ENCODE measurements at regions not wholly inside any gene's neighbourhood (a gene's known extent, or its start where the extent isn't known, plus 50 kb on each side); places are given as distances from the start of the nearest gene placed in this dataset.
A peak's percentile ranks its signal among the peaks of the same experiment; 100 is the strongest.

DNA sequence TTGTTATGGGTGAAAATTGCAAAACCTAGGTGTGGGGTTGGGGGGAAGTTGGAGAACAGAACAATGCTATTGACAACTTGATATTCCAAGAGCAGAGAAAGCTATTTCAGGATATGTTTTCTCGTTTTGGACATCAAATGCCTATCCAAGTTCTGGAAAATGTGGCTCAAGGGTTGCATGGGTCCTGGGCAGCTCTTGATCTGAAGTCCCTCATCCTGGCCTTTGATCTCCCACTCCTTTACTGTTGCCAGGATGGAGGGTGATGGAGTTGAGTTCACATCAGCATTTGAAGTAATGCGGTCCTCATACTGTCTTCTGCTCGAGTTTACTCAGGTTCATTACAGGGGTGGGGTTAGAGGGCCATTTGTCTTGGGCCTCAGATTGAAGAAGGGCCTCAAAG lies 76.9 kb upstream of the RPS23 start:
- DNase-seq = no peak
- ChIA-PET POLR2A (interaction anchor here (1.0 kb wide), 1 partner anchor 57 kb away, joined by 4 read pairs; no protein-coding TSS in a partner anchor), CTCF (interaction anchor here (1.3 kb wide), 1 partner anchor 42 kb away, joined by 3 read pairs; no protein-coding TSS in a partner anchor)
- H3K27ac Mint-ChIP-seq = no peak overlapping the region
- no peaks in the 10 kb centered on the region for H3K9me3 Mint-ChIP-seq
- no peak overlapping the region for H3K4me3 Mint-ChIP-seq
- intact Hi-C loops (cut with micrococcal nuclease) = loop anchor here (5.0 to 10.0 kb wide), 3 partner anchors 140 to 322 kb away; no protein-coding TSS in a partner anchor
- H3K36me3 Mint-ChIP-seq (ENCODE audit: low read depth) = no peaks in the 10 kb centered on the region
- H3K4me1 Mint-ChIP-seq (ENCODE audit: low read depth) = peaks cover 24% of the 10 kb centered on the region
- TF ChIP-seq, protein P1, sequence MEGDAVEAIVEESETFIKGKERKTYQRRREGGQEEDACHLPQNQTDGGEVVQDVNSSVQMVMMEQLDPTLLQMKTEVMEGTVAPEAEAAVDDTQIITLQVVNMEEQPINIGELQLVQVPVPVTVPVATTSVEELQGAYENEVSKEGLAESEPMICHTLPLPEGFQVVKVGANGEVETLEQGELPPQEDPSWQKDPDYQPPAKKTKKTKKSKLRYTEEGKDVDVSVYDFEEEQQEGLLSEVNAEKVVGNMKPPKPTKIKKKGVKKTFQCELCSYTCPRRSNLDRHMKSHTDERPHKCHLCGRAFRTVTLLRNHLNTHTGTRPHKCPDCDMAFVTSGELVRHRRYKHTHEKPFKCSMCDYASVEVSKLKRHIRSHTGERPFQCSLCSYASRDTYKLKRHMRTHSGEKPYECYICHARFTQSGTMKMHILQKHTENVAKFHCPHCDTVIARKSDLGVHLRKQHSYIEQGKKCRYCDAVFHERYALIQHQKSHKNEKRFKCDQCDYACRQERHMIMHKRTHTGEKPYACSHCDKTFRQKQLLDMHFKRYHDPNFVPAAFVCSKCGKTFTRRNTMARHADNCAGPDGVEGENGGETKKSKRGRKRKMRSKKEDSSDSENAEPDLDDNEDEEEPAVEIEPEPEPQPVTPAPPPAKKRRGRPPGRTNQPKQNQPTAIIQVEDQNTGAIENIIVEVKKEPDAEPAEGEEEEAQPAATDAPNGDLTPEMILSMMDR (IDR thresholded peaks at IDR 0.05) = no peak
- no peak for ATAC-seq
- no peaks in the 10 kb centered on the region for H3K27me3 Mint-ChIP-seq

DNA sequence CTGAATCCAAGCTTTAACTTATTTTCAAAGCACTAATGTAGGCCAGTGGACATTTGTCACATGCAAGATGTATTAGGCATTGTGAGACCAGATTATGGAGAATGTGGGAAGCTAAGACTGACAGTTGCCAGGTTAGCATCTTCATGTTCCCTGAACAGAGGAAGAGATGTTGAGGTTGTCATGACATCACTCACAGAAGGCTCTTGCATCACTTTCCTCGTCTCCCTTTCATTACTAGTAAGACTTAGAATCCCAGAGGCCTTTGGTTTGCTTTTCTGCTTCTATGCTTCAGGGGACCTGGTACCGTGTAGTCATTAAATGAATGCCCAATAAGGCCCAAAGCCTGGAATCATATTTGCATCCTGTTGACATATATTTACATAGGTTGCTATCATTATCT lies 76.4 kb upstream of the RPS23 start:
- Mint-ChIP-seq H3K4me3 (no peak overlapping the region), H3K27me3 (no peaks in the 10 kb centered on the region), H3K36me3 (ENCODE audit: low read depth) (no peaks in the 10 kb centered on the region), H3K4me1 (ENCODE audit: low read depth) (peaks cover 24% of the 10 kb centered on the region), H3K27ac (no peak overlapping the region), H3K9me3 (no peaks in the 10 kb centered on the region)
- DNase-seq (no peak), ATAC-seq (no peak)
- ChIA-PET CTCF (interaction anchor here (1.3 kb wide), 2 partner anchors 42 to 140 kb away, joined by 3 to 4 read pairs; no protein-coding TSS in a partner anchor), POLR2A (no interaction called here)
- TF ChIP-seq, protein P1 (IDR thresholded peaks at IDR 0.05) = no peak
- intact Hi-C loops (cut with micrococcal nuclease) = loop anchor here (5.0 to 10.0 kb wide), 5 partner anchors 140 to 1208 kb away; no protein-coding TSS in a partner anchor

DNA sequence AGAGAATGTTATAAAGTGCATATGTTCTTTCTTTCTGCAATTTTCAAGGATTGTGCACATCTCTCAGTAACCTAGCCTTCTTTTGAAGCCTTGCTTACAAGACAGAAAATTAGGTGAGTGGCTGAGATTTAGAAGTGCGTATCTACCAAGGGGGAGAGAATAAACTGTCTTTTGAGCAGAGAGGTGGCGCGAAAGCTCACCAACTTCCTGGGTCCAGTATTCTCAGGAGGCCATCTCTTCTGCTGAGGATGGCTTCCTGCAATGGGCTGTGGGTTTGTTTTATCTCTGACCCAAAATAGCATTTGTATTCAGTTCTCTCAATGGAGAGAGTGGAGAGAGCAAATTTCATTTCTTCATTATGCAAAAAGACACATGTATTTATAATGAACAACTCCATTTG lies 75.4 kb upstream of the RPS23 start:
- ATAC-seq (no peak), DNase-seq (no peak)
- TF ChIP-seq, protein P1 (IDR thresholded peaks at IDR 0.05) = no peak
- no peak overlapping the region for H3K4me3 Mint-ChIP-seq
- no peak overlapping the region for H3K27ac Mint-ChIP-seq
- no peaks in the 10 kb centered on the region for H3K9me3 Mint-ChIP-seq
- no peaks in the 10 kb centered on the region for H3K36me3 Mint-ChIP-seq (ENCODE audit: low read depth)
- H3K27me3 Mint-ChIP-seq = no peaks in the 10 kb centered on the region
- intact Hi-C loops (cut with micrococcal nuclease) = loop anchor here (5.0 to 10.0 kb wide), 5 partner anchors 141 to 1209 kb away; no protein-coding TSS in a partner anchor
- peaks cover 22% of the 10 kb centered on the region for H3K4me1 Mint-ChIP-seq (ENCODE audit: low read depth)
- ChIA-PET POLR2A (no interaction called here), CTCF (interaction anchor here (0.9 to 2.9 kb wide), 8 partner anchors 12 to 1210 kb away, joined by 3 to 17 read pairs (median 6); no protein-coding TSS in a partner anchor)

DNA sequence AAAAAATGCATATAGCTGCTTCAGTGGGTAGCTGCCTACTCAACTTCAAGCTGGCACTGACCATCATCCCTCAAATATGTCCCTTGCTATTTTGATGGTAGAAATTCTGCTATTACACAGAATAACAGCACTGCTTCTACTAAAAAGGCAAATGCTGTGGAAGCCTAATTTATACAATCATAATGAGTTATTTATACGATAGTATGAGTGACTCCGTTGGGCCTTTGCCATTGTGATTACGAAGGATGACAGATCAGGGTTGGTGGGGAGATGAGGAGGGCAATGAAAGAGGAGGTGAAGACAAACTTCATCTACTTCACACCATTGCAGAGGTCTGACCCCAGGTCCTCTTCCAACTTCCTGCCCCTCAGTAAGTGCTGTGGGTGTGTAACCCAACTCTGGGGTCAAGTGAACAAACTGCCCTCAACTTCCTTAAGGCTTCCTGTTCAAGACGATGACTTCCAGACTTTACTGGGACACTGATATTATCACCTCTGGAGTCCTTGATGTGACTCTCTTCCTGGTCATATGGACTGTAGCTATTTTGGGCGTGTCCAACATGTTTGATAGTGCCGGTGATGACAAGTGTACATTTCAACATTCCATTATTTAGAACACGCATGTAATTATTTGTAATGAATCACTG lies 74.1 kb upstream of the RPS23 start:
- intact Hi-C loops (cut with micrococcal nuclease) = loop anchor here (5.0 to 10.0 kb wide), 5 partner anchors 143 to 1210 kb away; no protein-coding TSS in a partner anchor
- no peaks in the 10 kb centered on the region for H3K36me3 Mint-ChIP-seq (ENCODE audit: low read depth)
- ATAC-seq = no peak
- CTCF ChIA-PET = interaction anchor here (0.6 to 3.7 kb wide), 24 partner anchors 13 to 1211 kb away, joined by 3 to 24 read pairs (median 4); no protein-coding TSS in a partner anchor
- H3K4me1 Mint-ChIP-seq (ENCODE audit: low read depth) = peaks cover 12% of the 10 kb centered on the region
- no peak overlapping the region for H3K4me3 Mint-ChIP-seq
- TF ChIP-seq, protein P1 (IDR thresholded peaks at IDR 0.05) = peak; percentile 31
- no peaks in the 10 kb centered on the region for H3K27me3 Mint-ChIP-seq
- no peaks in the 10 kb centered on the region for H3K9me3 Mint-ChIP-seq
- DNase-seq = no peak
- POLR2A ChIA-PET = no interaction called here
- H3K27ac Mint-ChIP-seq = no peak overlapping the region

DNA sequence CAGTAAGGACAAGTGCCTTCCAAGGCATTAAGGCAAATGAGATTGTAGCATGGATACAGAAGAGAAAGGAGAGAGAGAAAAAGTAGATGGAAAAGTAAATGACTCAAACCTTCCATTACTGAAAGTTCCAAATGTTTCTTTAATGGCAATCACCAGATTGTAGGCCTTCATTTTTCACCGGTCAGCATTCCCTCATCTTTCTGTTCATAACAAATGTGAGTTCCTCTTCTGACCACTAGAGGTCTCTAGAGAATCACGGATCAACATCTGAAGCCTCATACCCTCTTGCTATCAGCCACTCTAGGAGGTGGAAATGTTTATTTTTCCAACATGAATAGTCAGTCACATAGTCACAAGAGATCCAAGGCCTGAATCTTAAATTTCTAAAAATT lies 73.6 kb upstream of the RPS23 start:
- Mint-ChIP-seq H3K27me3 (no peaks in the 10 kb centered on the region), H3K9me3 (no peaks in the 10 kb centered on the region), H3K27ac (no peak overlapping the region), H3K36me3 (ENCODE audit: low read depth) (no peaks in the 10 kb centered on the region), H3K4me3 (no peak overlapping the region), H3K4me1 (ENCODE audit: low read depth) (peaks cover 6% of the 10 kb centered on the region)
- POLR2A ChIA-PET = no interaction called here
- DNase-seq (no peak), ATAC-seq (peak; percentile 57)
- CTCF ChIA-PET = interaction anchor here (0.6 to 3.7 kb wide), 25 partner anchors 11 to 1212 kb away, joined by 3 to 24 read pairs (median 4); no protein-coding TSS in a partner anchor
- intact Hi-C loops (cut with micrococcal nuclease) = loop anchor here (5.0 to 10.0 kb wide), 5 partner anchors 143 to 1211 kb away; no protein-coding TSS in a partner anchor
- TF ChIP-seq, protein P1 (IDR thresholded peaks at IDR 0.05) = peak; percentile 78
